ENCODE measurements at regions not wholly inside any gene's neighbourhood (a gene's known extent, or its start where the extent isn't known, plus 50 kb on each side); places are given as distances from the start of the nearest gene placed in this dataset.

GRCh38 chr5:20528471-20528870 lies 540.5 kb upstream of the CDH18 start:
- Histone ChIP-seq H3K27ac (replicated peaks) (no peak overlapping the region), H3K27me3 (ENCODE audit: insufficient read depth, poor library complexity, severe bottlenecking) (no peaks in the 10 kb centered on the region), H3K4me3 (replicated peaks; ENCODE audit: insufficient read depth, low read length) (no peak overlapping the region)
- no peak for DNase-seq (ENCODE audit: low read depth in 1 of 2, low spot score in 1 of 2)
- no peak for TF ChIP-seq POLR2AphosphoS5 (IDR thresholded peaks at IDR 0.05; ENCODE audit: low read depth)
- TF ChIP-seq CTCF (IDR thresholded peaks at IDR 0.05; ENCODE audit: insufficient read depth, low read length): no peak
- TF ChIP-seq SPI1 (IDR thresholded peaks at IDR 0.05; ENCODE audit: borderline replicate concordance, low read depth): no peak
- no peak for TF ChIP-seq GABPA (IDR thresholded peaks at IDR 0.05; ENCODE audit: low read depth)
- no peak for TF ChIP-seq REST (IDR thresholded peaks at IDR 0.05; ENCODE audit: insufficient replicate concordance, low read depth)

GRCh38 chr5:20524991-20525529 lies 537.1 kb upstream of the CDH18 start:
- Histone ChIP-seq H3K27ac (replicated peaks) (no peak overlapping the region), H3K4me3 (replicated peaks; ENCODE audit: insufficient read depth, low read length) (no peak overlapping the region), H3K27me3 (ENCODE audit: insufficient read depth, poor library complexity, severe bottlenecking) (no peaks in the 10 kb centered on the region)
- DNase-seq (ENCODE audit: low read depth in 1 of 2, low spot score in 1 of 2): no peak
- TF ChIP-seq SPI1 (IDR thresholded peaks at IDR 0.05; ENCODE audit: borderline replicate concordance, low read depth): no peak
- no peak for TF ChIP-seq CTCF (IDR thresholded peaks at IDR 0.05; ENCODE audit: insufficient read depth, low read length)
- TF ChIP-seq GABPA (IDR thresholded peaks at IDR 0.05; ENCODE audit: low read depth): no peak
- no peak for TF ChIP-seq POLR2AphosphoS5 (IDR thresholded peaks at IDR 0.05; ENCODE audit: low read depth)

GRCh38 chr5:20522905-20523482 lies 535.0 kb upstream of the CDH18 start:
- Histone ChIP-seq H3K4me3 (replicated peaks; ENCODE audit: insufficient read depth, low read length) (no peak overlapping the region), H3K27ac (replicated peaks) (no peak overlapping the region), H3K27me3 (ENCODE audit: insufficient read depth, poor library complexity, severe bottlenecking) (no peaks in the 10 kb centered on the region)
- TF ChIP-seq GABPA (IDR thresholded peaks at IDR 0.05; ENCODE audit: low read depth) (no peak), REST (IDR thresholded peaks at IDR 0.05; ENCODE audit: insufficient replicate concordance, low read depth) (no peak)
- no peak for DNase-seq (ENCODE audit: low read depth in 1 of 2, low spot score in 1 of 2)

- Histone ChIP-seq H3K27ac (replicated peaks) (no peak overlapping the region), H3K4me3 (replicated peaks; ENCODE audit: insufficient read depth, low read length) (no peak overlapping the region), H3K27me3 (ENCODE audit: insufficient read depth, poor library complexity, severe bottlenecking) (no peaks in the 10 kb centered on the region)
- TF ChIP-seq POLR2AphosphoS5 (IDR thresholded peaks at IDR 0.05; ENCODE audit: low read depth) (no peak), REST (IDR thresholded peaks at IDR 0.05; ENCODE audit: insufficient replicate concordance, low read depth) (no peak), SPI1 (IDR thresholded peaks at IDR 0.05; ENCODE audit: borderline replicate concordance, low read depth) (no peak), CTCF (IDR thresholded peaks at IDR 0.05; ENCODE audit: insufficient read depth, low read length) (no peak), GABPA (IDR thresholded peaks at IDR 0.05; ENCODE audit: low read depth) (no peak)
- DNase-seq (ENCODE audit: low read depth in 1 of 2, low spot score in 1 of 2): no peak
Observed at GRCh38 chr5:20515606-20516005, 527.6 kb upstream of the CDH18 start.
